ENCODE measurements at regions not wholly inside any gene's neighbourhood (a gene's known extent, or its start where the extent isn't known, plus 50 kb on each side); places are given as distances from the start of the nearest gene placed in this dataset.
"Not testable (repeated sequence)": the region's sequence is repeated elsewhere in the genome, so short reads cannot be mapped to it uniquely, and the experiment has no call there.

DNA sequence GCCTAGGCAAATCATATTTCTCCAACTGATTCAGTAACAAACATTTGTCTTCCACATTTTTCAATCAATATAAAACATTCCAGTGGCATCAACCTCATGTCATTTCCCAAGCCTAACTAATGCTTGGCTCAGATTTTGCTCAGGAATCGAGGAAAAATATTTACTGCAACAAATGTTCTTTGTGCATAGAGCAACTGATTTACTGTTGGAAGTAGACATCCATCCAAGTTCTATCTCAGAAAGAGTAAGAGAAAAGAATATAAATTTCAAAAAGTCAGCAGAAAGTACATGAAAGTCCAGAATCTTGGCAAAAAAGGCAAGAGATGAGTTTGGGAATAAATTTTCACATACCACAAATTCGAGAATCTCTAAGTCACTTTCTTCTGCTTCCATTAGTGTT lies 2245.0 kb upstream of the RAG2 start:
- ChIA-PET CTCF (no interaction called here), POLR2A (no interaction called here)
- Histone ChIP-seq H3K9me3 (ENCODE audit: control insufficient read depth, insufficient read depth, low read length) (no peaks in the 10 kb centered on the region), H3K27ac (ENCODE audit: low read depth, low read length) (no peak overlapping the region), H3K4me3 (ENCODE audit: low read depth, low read length) (no peak overlapping the region), H3K27me3 (ENCODE audit: control insufficient read depth, insufficient read depth, low read length) (no peaks in the 10 kb centered on the region)
- DNase-seq (ENCODE audit: low read depth, low spot score), result no peak
- TF ChIP-seq, protein P1, sequence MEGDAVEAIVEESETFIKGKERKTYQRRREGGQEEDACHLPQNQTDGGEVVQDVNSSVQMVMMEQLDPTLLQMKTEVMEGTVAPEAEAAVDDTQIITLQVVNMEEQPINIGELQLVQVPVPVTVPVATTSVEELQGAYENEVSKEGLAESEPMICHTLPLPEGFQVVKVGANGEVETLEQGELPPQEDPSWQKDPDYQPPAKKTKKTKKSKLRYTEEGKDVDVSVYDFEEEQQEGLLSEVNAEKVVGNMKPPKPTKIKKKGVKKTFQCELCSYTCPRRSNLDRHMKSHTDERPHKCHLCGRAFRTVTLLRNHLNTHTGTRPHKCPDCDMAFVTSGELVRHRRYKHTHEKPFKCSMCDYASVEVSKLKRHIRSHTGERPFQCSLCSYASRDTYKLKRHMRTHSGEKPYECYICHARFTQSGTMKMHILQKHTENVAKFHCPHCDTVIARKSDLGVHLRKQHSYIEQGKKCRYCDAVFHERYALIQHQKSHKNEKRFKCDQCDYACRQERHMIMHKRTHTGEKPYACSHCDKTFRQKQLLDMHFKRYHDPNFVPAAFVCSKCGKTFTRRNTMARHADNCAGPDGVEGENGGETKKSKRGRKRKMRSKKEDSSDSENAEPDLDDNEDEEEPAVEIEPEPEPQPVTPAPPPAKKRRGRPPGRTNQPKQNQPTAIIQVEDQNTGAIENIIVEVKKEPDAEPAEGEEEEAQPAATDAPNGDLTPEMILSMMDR (IDR thresholded peaks at IDR 0.05; ENCODE audit: low read depth, low read length), result no peak

DNA sequence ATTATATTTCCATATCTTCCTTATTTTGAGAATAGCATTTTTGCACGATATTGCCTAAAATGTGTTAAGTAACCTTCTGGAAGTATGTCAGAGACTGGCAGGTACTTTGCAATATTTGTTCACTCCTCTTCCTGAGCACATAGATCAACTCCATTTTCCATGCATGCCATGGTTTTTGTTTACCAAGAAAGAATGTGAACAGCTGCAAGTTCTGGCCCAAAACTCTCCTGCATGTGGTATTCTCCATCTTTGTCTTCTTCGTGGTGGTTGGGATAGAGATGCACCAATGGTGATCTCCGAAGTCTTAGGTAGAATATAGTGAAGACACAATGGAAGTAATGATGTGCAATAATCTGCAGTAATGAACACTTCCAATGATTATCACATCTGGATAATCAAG lies 2241.0 kb upstream of the RAG2 start:
- no peak overlapping the region for H3K4me3 ChIP-seq (ENCODE audit: low read depth, low read length)
- H3K27ac ChIP-seq (ENCODE audit: low read depth, low read length), result no peak overlapping the region
- ChIA-PET CTCF (no interaction called here), POLR2A (no interaction called here)
- no peaks in the 10 kb centered on the region for H3K9me3 ChIP-seq (ENCODE audit: control insufficient read depth, insufficient read depth, low read length)
- DNase-seq (ENCODE audit: low read depth, low spot score), result no peak
- TF ChIP-seq, protein P1 (IDR thresholded peaks at IDR 0.05; ENCODE audit: low read depth, low read length), result no peak
- H3K27me3 ChIP-seq (ENCODE audit: control insufficient read depth, insufficient read depth, low read length), result no peaks in the 10 kb centered on the region

DNA sequence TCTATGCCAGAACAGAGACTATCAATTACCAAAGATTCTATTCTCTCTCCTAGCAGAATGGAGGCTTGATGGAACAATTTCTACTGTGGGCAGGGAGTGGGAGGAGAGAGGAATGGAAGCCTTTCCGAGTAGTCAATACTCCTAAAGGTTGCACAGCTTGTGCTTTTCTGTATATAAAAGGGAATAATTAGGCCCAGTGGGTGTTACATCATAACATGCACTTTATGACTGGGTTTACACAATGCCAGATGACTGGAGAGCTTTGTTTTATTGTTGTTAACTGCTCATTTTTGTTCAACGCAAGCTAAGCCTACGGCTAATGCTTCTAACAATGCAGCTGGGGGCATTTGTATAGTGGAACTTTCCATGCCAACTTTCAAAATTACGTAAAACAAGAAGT lies 2237.9 kb upstream of the RAG2 start:
- Histone ChIP-seq H3K4me3 (ENCODE audit: low read depth, low read length) (no peak overlapping the region), H3K9me3 (ENCODE audit: control insufficient read depth, insufficient read depth, low read length) (no peaks in the 10 kb centered on the region), H3K27me3 (ENCODE audit: control insufficient read depth, insufficient read depth, low read length) (no peaks in the 10 kb centered on the region), H3K27ac (ENCODE audit: low read depth, low read length) (no peak overlapping the region)
- TF ChIP-seq, protein P1 (IDR thresholded peaks at IDR 0.05; ENCODE audit: low read depth, low read length), result no peak
- DNase-seq (ENCODE audit: low read depth, low spot score), result no peak
- CTCF ChIA-PET, result interaction anchor here (1.0 kb wide), 1 partner anchor 16 kb away, joined by 4 read pairs; no protein-coding TSS in a partner anchor
- POLR2A ChIA-PET, result no interaction called here

DNA sequence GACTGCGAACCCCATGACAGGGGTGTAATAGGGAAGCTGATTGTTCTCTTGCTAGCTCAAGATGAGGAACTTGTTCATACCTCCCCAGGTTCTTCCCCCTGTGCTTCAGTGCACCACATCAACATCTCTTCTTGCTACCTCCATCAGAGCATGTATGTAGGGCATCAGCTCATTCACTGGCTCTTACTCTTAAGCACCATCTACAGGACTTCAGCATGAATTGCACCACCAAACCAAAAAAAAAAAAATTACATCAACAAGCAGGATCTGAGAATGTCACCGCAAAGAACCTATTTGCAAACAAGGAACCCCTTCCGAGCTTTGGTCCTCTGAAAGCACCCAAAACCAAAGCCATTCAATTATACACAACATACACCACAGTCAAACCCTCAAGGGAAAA lies 2226.5 kb upstream of the RAG2 start:
- Histone ChIP-seq H3K9me3 (ENCODE audit: control insufficient read depth, insufficient read depth, low read length) (no peaks in the 10 kb centered on the region), H3K27me3 (ENCODE audit: control insufficient read depth, insufficient read depth, low read length) (no peaks in the 10 kb centered on the region), H3K27ac (ENCODE audit: low read depth, low read length) (no peak overlapping the region), H3K4me3 (ENCODE audit: low read depth, low read length) (no peak overlapping the region)
- no peak for DNase-seq (ENCODE audit: low read depth, low spot score)
- TF ChIP-seq, protein P1 (IDR thresholded peaks at IDR 0.05; ENCODE audit: low read depth, low read length), result peak; percentile 59
- ChIA-PET POLR2A (interaction anchor here (0.7 kb wide), 1 partner anchor 1137 kb away, joined by 3 read pairs; no protein-coding TSS in a partner anchor), CTCF (interaction anchor here (0.8 to 1.0 kb wide), 2 partner anchors 9 to 47 kb away, joined by 3 to 4 read pairs; no protein-coding TSS in a partner anchor)

DNA sequence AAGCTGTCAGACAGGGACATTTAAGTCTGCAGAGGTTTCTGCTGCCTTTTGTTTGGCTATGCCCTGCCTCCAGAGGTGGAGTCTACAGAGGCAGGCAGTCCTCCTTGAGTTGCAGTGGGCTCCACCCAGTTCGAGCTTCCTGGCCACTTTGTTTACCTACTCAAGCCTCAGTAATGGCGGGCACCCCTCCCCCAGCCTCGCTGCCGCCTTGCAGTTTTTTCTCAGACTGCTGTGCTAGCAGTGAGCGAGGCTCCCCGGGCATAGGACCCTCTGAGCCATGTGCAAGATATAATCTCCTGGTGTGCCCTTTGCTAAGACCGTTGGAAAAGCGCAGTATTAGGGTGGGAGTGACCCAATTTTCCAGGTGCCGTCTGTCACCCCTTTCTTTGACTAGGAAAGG lies 2223.8 kb upstream of the RAG2 start:
- CTCF ChIA-PET; H3K9me3 ChIP-seq (ENCODE audit: control insufficient read depth, insufficient read depth, low read length); POLR2A ChIA-PET; DNase-seq (ENCODE audit: low read depth, low spot score); H3K27me3 ChIP-seq (ENCODE audit: control insufficient read depth, insufficient read depth, low read length); H3K27ac ChIP-seq (ENCODE audit: low read depth, low read length); H3K4me3 ChIP-seq (ENCODE audit: low read depth, low read length): not testable (repeated sequence)

DNA sequence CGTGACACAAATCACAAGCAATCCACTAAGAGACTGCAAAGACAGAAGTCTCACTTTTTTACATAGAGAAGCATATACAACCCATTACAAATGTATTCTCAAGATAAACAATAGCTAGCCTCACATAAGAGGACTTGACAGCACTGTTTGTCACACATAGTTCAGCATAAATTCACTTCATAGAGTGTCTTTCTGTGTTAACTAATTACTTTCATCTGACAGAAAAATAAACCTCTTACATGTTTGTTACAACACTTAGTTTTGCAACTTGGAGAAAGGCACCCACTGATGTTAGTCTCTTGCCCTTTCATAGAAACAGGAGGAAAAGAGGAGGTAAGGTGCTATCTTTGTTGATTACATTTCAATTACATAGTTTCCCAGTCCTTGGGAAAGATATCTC lies 2221.9 kb upstream of the RAG2 start:
- DNase-seq (ENCODE audit: low read depth, low spot score), result no peak
- POLR2A ChIA-PET, result no interaction called here

More for the DNA sequence above, 2221.9 kb upstream of the RAG2 start:
- CTCF ChIA-PET, result interaction anchor here (1.0 kb wide), 1 partner anchor 16 kb away, joined by 4 read pairs; no protein-coding TSS in a partner anchor
- H3K9me3 ChIP-seq (ENCODE audit: control insufficient read depth, insufficient read depth, low read length), result no peaks in the 10 kb centered on the region
- TF ChIP-seq, protein P1 (IDR thresholded peaks at IDR 0.05; ENCODE audit: low read depth, low read length), result no peak
- no peak overlapping the region for H3K27ac ChIP-seq (ENCODE audit: low read depth, low read length)
- no peak overlapping the region for H3K4me3 ChIP-seq (ENCODE audit: low read depth, low read length)
- no peaks in the 10 kb centered on the region for H3K27me3 ChIP-seq (ENCODE audit: control insufficient read depth, insufficient read depth, low read length)
